B cell (primary cell): ENCODE measurements at regions not wholly inside any gene's neighbourhood (a gene's known extent, or its start where the extent isn't known, plus 50 kb on each side); places are given as distances from the start of the nearest gene placed in this dataset.

Source experiments
- CTCF ChIP-seq: fragments of 200-600 bp; IDR thresholded peaks from one replicate; pipeline ENCODE4 v1.8.0; 2022; ENCODE audit warnings: antibody characterized with exemption, mild to moderate bottlenecking
- EZH2 ChIP-seq: IDR thresholded peaks from 2 replicates; pipeline ENCODE4 v1.6.1; 2012; ENCODE audit warnings: borderline replicate concordance, low read depth, mild to moderate bottlenecking, moderate library complexity, low read length; ENCODE audit not compliant: insufficient read depth, poor library complexity, severe bottlenecking

- TF ChIP-seq EZH2 (no peak), CTCF (no peak)
These were observed 83.0 kb upstream of the GNG12 start for GRCh38 chr1:67916140-67916886.
